Endothelial cell of umbilical vein (primary cell): ENCODE measurements at regions not wholly inside any gene's neighbourhood (a gene's known extent, or its start where the extent isn't known, plus 50 kb on each side); places are given as distances from the start of the nearest gene placed in this dataset.

Experiments
- BruUV-seq: library from RNA; stranded (reverse); fragments of 400-500 nt; replicated peaks from 2 replicates; lab custom pipeline; 2021; lab: Mats Ljungman, UMichigan
- CTCF ChIA-PET: fragments of 300-600, 350-600 bp; sonication (Branson Sonifier 250); formaldehyde crosslinking; loops from one replicate; lab custom pipeline; 2021; ENCODE audit warnings: antibody characterized with exemption, inconsistent platforms; lab: Charles Lee
- POLR2A ChIA-PET: fragments of 300-600, 350-600 bp; sonication (Branson Sonifier 250); formaldehyde crosslinking; loops from one replicate; lab custom pipeline; 2021; ENCODE audit warnings: antibody characterized with exemption, inconsistent platforms; lab: Charles Lee
- DNase-seq: peaks from one replicate; pipeline ENCODE4 v3.0.0-alpha.2; 2011; ENCODE audit warnings: low read depth, low spot score
- FAIRE-seq: peaks from 2 replicates; lab custom pipeline; 2011; peaks lifted over from hg19 to GRCh38; lab: Jason Lieb, UNC
- H2AFZ ChIP-seq: 2 replicates; pipeline ENCODE4 v1.6.0; 2012; ENCODE audit warnings: low read depth, low read length, control low read depth, inconsistent platforms
- H3K27ac ChIP-seq: 2 replicates; pipeline ENCODE4 v1.5.1; 2011; ENCODE audit warnings: low read depth, mild to moderate bottlenecking, control low read depth, low read length, moderate library complexity; ENCODE audit not compliant: insufficient read depth
- H3K27me3 ChIP-seq, 2 experiments: 2 replicates each; pipeline versions ENCODE4 v1.6.0 to v1.6.1; 2011; ENCODE audit warnings: low read length in 2 of 2, mixed read lengths in 1 of 2; ENCODE audit not compliant: control insufficient read depth in 2 of 2, insufficient read depth in 2 of 2
- H3K36me3 ChIP-seq, 2 experiments: 2 replicates in 1 of 2; 3 replicates in 1 of 2; pipeline ENCODE4 v1.5.1; 2011; ENCODE audit warnings: low read length in 2 of 2, mild to moderate bottlenecking in 1 of 2, moderate library complexity in 1 of 2; ENCODE audit not compliant: control insufficient read depth in 2 of 2, insufficient read depth in 2 of 2; ENCODE audit errors: extremely low read depth in 1 of 2
- H3K4me1 ChIP-seq: 3 replicates; pipeline ENCODE4 v1.5.1; 2011; ENCODE audit warnings: mild to moderate bottlenecking, low read length; ENCODE audit not compliant: control insufficient read depth, insufficient read depth; ENCODE audit errors: extremely low read depth
- H3K4me2 ChIP-seq: 2 replicates; pipeline ENCODE4 v1.6.1; 2011; ENCODE audit warnings: low read length, control low read depth, mixed read lengths; ENCODE audit not compliant: insufficient read depth
- H3K4me3 ChIP-seq, 3 experiments: fragments of 200-600 bp in 1 of 3; sonication (generic), shearing (Covaris generic) in 1 of 3; replicated peaks in 1 of 3; 2 replicates each; pipeline ENCODE4 v1.5.1; 2011 to 2016; ENCODE audit warnings: control low read depth in 3 of 3, low read length in 3 of 3, mild to moderate bottlenecking in 2 of 3, inconsistent platforms in 1 of 3, low read depth in 1 of 3, moderate library complexity in 1 of 3; ENCODE audit not compliant: insufficient read depth in 1 of 3
- H3K79me2 ChIP-seq: 2 replicates; pipeline ENCODE4 v1.6.0; 2012; ENCODE audit warnings: low read length, inconsistent platforms; ENCODE audit not compliant: control insufficient read depth, insufficient read depth
- H3K9ac ChIP-seq: replicated peaks from 2 replicates; pipeline ENCODE3; 2011; ENCODE audit warnings: low read length, control low read depth; ENCODE audit not compliant: insufficient read depth; ENCODE audit errors: extremely low read depth
- H3K9me1 ChIP-seq: replicated peaks from 3 replicates; pipeline ENCODE4 v1.6.0; 2011; ENCODE audit warnings: mild to moderate bottlenecking, low read length; ENCODE audit not compliant: control insufficient read depth, insufficient read depth; ENCODE audit errors: extremely low read depth
- H3K9me3 ChIP-seq: replicated peaks from 2 replicates; pipeline ENCODE4 v1.5.1; 2012; ENCODE audit warnings: low read length, inconsistent platforms; ENCODE audit not compliant: control insufficient read depth, insufficient read depth
- H4K20me1 ChIP-seq: replicated peaks from 2 replicates; pipeline ENCODE3; 2011; ENCODE audit warnings: mild to moderate bottlenecking, low read length; ENCODE audit not compliant: control insufficient read depth, insufficient read depth; ENCODE audit errors: extremely low read depth
- CTCF ChIP-seq, 2 donors: IDR thresholded peaks; 1 replicate in 1 of 2; 2 replicates in 1 of 2; pipeline ENCODE4 v1.5.1; 2011; ENCODE audit warnings: low read length in 2 of 2, mild to moderate bottlenecking in 2 of 2, moderate library complexity in 2 of 2, control low read depth in 1 of 2, inconsistent platforms in 1 of 2, low read depth in 1 of 2; ENCODE audit not compliant: insufficient read depth in 1 of 2; ENCODE audit errors: extremely low read depth in 1 of 2
- EZH2 ChIP-seq: IDR thresholded peaks from 2 replicates; pipeline ENCODE4 v1.6.1; 2012; ENCODE audit warnings: borderline replicate concordance, low read depth, mild to moderate bottlenecking, moderate library complexity, low read length, inconsistent platforms; ENCODE audit not compliant: severe bottlenecking
- FOS ChIP-seq: IDR thresholded peaks from 2 replicates; pipeline ENCODE4 v1.6.1; 2011; ENCODE audit warnings: mild to moderate bottlenecking, low read length, moderate library complexity, borderline replicate concordance; ENCODE audit not compliant: insufficient read depth
- GATA2 ChIP-seq: IDR thresholded peaks from 2 replicates; pipeline ENCODE4 v1.7.0; 2011; ENCODE audit warnings: low read depth, mild to moderate bottlenecking, moderate library complexity, mixed read lengths, low read length; ENCODE audit not compliant: insufficient read length, insufficient read depth
- JUN ChIP-seq: IDR thresholded peaks from 2 replicates; pipeline ENCODE4 v1.6.1; 2011; ENCODE audit warnings: borderline replicate concordance, low read depth; ENCODE audit not compliant: insufficient read length, insufficient read depth
- MAX ChIP-seq: IDR thresholded peaks from 2 replicates; pipeline ENCODE4 v1.6.1; 2011; ENCODE audit not compliant: insufficient read depth, insufficient read length
- MYC ChIP-seq: IDR thresholded peaks from one replicate; pipeline ENCODE4 v1.6.1; 2011; ENCODE audit warnings: mild to moderate bottlenecking, low read depth, low read length
- POLR2A ChIP-seq: IDR thresholded peaks from 2 replicates; pipeline ENCODE4 v1.6.1; 2012; ENCODE audit warnings: low read depth, mild to moderate bottlenecking, control low read depth, low read length
- POLR2AphosphoS5 ChIP-seq: IDR thresholded peaks from 2 replicates; pipeline ENCODE4 v1.6.1; 2012; ENCODE audit warnings: low read depth, mild to moderate bottlenecking, control low read depth, low read length, moderate library complexity; ENCODE audit not compliant: insufficient read depth
- dilution Hi-C: fragments of 300-500 bp; cut with MboI; formaldehyde crosslinking; loops from one replicate; pipeline ENCODE4 v1.15.0; 2019; ENCODE audit warnings: low sequenced_read_pairs; ENCODE audit not compliant: extremely low pct_ligation_motif_present
- intact Hi-C: fragments of 100-400 bp; cut with micrococcal nuclease; formaldehyde crosslinking; loops from one replicate; pipeline ENCODE4 v1.10.0; 2022

GRCh38 chr11:15326520-15326919, 211.8 kb downstream of the INSC start:
- no peak overlapping the region for H3K27ac ChIP-seq
- H3K9me3 ChIP-seq, result no peaks in the 10 kb centered on the region
- no peaks in the 10 kb centered on the region for H3K36me3 ChIP-seq
- H3K27me3 ChIP-seq, result no peaks in the 10 kb centered on the region
- H3K79me2 ChIP-seq, result no peaks in the 10 kb centered on the region
- TF ChIP-seq GATA2 (no peak), FOS (no peak), MAX (no peak), MYC (no peak), POLR2AphosphoS5 (no peak), JUN (no peak), POLR2A (no peak), EZH2 (no peak), CTCF (IDR thresholded peaks at IDR 0.05; ENCODE audit: extremely low read depth in 1 of 2, insufficient read depth in 1 of 2, low read depth in 1 of 2, low read length in 2 of 2) (no peak)
- POLR2A ChIA-PET, result no interaction called here
- no peak overlapping the region for H3K9ac ChIP-seq
- FAIRE-seq (no peak), DNase-seq (no peak)
- H2AFZ ChIP-seq, result no peak overlapping the region
- BruUV-seq, result no TSS peak
- H3K4me1 ChIP-seq, result no peaks in the 10 kb centered on the region
- H3K4me2 ChIP-seq, result no peak overlapping the region
- H4K20me1 ChIP-seq, result no peaks in the 10 kb centered on the region
- H3K9me1 ChIP-seq, result no peaks in the 10 kb centered on the region
- dilution Hi-C loops (no loop called here), intact Hi-C loops (no loop called here)
- H3K4me3 ChIP-seq, result no peak overlapping the region
- CTCF ChIA-PET, result no interaction called here
